ENCODE measurements at regions not wholly inside any gene's neighbourhood (a gene's known extent, or its start where the extent isn't known, plus 50 kb on each side); places are given as distances from the start of the nearest gene placed in this dataset.
"Not testable (repeated sequence)": the region's sequence is repeated elsewhere in the genome, so short reads cannot be mapped to it uniquely, and the experiment has no call there.

DNA sequence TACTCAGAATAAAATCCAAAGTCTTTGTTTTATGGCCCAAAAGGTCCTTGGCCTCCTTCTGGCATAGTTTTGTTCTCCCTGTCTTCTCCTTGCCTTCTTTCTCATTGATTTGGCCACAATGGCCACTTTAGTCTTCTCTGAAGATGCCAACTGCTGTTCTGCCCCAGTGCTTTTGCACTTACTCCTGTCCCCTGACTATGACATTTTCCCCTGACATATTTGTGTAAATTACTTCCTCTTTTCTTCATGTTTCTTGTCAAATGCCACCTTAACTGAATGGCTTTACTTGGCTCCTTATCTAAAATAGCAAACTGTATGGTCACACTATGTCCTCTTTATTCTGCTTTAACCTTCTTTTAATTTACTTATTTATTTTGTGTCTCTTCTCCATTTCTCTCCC is 484.7 kb upstream of the ARRDC3 start:
- no peak for DNase-seq

DNA sequence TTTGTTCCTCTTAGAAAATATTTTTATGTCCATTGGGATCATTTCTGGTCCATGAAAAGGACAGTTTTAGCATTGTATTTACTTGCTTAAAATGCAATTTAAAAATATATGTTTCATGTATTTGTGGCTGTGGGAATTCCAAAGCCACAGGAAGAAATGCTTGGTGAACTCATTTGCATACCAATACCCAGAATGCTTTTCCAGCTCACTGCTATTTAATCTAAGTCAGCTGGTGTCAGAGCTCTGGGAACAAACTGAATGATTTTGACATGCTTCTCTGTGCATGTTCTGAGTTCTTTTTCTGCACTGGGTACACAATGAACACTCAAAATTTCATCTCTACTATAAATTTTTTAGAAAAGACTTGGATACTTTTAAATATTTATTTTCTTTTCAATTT is 482.8 kb upstream of the ARRDC3 start:
- DNase-seq, result no peak

GRCh38 chr5:91864962-91865361 is 481.8 kb upstream of the ARRDC3 start:
- no peak for DNase-seq

DNA sequence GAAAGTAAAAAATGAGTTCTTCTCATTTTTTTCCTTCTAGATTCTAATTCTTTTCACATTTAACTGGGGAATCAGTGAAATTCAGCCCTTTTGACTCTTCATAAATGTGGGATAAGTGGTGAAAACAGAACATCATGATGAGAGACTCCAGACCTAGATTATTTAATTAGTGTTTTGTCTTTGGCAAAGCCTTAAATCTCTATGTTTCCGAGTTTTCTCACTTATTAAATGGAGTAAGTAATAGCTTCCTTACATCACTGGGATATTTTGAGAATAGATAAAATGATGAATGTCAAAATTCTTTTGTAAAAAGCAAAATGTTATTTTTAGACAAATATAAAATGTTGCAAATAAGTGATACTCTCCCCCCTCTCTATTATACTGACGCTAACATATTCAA is 468.6 kb upstream of the ARRDC3 start:
- DNase-seq, result no peak

DNA sequence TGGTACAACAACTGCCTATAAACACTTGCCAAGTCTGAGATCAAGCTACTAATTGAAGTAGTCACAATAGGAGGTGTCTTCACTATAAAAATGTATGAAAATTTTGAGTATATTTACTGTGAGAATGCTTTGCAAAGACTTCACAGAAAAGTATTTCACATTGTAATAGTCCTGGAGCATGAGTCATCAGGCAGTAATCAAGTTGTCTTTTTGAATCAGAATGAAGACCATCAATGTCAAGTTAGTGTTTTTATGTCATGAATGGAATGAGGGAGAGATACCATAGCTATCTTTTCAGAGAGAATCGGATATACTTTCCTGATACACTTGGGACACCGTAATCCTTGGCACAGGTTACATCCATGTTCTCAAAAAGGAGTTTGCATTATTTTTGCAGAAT is 466.9 kb upstream of the ARRDC3 start:
- DNase-seq, result no peak

- DNase-seq, result no peak
These were observed 466.0 kb upstream of the ARRDC3 start for GRCh38 chr5:91849069-91849468.

GRCh38 chr5:91848453-91848852 is 465.3 kb upstream of the ARRDC3 start:
- no peak for DNase-seq

- no peak for DNase-seq
These were observed 458.3 kb upstream of the ARRDC3 start for GRCh38 chr5:91841423-91841822.

DNA sequence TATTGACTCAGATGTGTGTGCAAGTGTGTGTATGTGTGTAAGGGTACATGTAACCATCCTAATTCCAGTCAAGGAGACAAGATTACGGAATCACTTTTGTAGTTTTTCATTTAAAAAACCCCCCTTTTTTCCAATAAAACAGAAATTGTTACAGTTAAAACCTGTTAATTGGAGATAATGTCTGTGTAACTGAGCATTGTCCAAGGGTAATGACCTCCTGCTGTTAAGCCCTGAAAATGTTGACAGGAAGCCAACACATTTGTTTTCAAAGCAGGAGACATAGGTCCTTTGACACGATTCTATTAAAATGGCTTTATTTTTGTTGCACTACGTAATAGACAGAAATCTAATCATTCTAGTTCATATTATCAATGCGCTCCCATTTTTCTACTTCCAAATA is 457.3 kb upstream of the ARRDC3 start:
- DNase-seq, result no peak

GRCh38 chr5:91839721-91840120 is 456.6 kb upstream of the ARRDC3 start:
- DNase-seq, result no peak

DNA sequence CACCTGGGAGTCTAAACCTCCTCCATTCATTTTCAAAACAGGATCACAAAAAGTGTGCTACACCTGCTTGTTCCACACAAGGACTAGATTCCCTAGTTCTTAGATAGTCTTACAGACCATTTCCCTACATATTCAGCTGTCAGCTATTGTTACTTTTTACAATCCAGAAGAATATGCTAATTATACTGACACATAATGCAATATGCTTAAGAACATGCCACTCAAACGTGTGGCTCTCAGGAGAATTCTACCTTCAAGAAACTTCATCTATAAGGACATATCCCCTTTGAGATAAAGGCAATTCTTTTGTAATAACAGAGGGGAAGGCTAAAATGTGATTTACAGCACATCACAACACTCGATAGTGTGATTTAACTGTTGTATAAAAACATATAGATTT is 456.1 kb upstream of the ARRDC3 start:
- no peak for DNase-seq

DNA sequence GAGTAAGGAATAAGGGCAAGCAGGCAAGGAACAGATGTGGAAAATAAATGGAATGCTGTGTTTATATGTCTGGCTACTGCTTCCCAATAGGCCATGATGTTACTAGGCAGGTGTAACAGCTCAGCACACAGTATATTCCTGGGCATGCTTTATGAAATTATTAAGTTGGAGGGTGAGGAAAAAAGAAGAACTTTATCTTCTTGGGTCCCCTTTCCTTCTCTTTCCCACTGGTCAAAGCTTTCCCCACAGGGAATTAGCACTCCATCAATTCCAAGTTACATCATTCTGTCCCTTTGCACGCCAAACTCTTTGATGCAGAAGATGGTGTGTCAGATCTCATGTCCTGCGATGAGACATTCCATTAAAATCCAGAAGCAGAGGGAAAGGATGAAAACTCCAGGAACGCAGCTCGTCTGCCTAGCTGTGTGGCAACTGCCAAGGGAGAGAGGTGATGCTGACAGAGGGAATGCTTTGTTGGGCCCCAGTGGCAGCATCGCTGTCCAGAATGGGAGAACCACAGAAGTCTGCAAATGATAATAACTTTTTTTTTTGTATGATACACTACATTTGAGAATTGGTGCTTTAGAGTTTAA is 447.3 kb upstream of the ARRDC3 start:
- DNase-seq, result no peak

- no peak for DNase-seq
These were observed 442.5 kb upstream of the ARRDC3 start for GRCh38 chr5:91825618-91826017.

- no peak for DNase-seq
These were observed 441.3 kb upstream of the ARRDC3 start for GRCh38 chr5:91824406-91824805.

- DNase-seq, result no peak
These were observed 437.8 kb upstream of the ARRDC3 start for GRCh38 chr5:91820874-91821273.

DNA sequence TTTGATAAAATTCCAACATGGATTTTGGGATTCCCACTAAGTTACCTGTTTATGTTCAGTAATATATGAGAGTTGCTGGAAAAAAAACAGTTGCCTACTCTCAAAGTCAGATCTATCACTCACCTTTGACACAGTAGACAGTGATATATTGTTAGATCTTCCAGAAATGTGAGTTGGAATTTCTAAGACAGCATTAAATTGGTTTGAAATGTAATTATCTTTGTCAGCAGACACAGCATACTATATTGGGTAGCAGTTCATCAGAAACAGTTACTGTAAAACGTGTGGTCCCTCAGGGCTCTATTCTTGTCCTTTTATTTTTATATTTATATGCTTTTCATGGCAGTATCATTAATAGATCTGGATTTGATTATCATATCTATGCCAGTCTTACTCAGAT is 433.6 kb upstream of the ARRDC3 start:
- DNase-seq, result no peak

GRCh38 chr5:91797576-91797975 is 414.5 kb upstream of the ARRDC3 start:
- DNase-seq, result no peak

DNA sequence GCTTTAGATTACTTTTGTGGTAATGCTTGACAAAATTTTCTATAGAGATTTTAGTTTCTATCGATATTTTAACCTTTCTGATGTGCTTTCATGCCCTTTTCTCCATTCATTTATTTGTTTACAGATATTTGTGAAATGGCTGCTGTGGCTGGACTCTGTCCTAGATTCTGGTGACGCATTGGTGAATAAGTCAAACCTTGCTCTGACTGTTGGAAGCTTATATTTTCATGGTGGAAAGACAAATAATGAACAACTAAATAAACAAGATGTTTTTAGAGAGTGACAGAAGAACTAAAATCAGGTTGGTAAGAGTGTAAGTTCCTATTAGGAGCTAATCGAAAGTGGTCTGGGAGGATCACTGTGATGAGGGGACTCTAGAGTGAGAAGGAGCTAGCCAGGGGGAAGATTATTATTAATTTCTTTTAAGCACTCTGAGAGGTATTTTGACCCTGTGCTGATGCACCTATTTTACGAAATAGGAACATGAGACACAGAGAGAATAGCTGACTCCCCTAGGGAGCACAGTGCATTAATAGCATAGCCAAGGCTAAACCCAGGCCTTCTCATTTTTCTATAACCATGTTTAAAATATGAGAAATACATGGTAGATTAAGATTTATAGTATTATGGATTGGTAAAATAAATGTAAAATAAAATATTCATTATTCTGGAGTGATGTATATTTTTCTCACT is 411.9 kb upstream of the ARRDC3 start:
- no peak for DNase-seq

DNA sequence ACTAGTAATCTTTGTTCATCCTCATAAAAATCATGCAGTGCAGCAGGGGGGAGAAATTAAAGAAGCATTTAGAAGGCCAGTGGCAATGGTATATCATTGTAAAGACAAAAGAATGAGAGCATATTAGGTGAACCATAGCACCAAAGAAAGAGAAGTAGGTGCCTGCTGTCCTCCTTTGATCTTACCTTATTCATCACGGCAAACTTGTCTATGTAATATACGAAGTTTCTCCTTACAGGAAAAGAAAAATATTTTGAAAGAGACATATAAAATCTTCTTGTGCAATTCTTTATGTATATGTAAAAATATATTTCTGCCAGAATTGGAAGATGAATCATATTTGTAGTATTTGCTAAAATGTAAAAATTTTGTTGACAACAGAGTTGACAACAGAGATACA is 411.3 kb upstream of the ARRDC3 start:
- DNase-seq, result no peak

DNA sequence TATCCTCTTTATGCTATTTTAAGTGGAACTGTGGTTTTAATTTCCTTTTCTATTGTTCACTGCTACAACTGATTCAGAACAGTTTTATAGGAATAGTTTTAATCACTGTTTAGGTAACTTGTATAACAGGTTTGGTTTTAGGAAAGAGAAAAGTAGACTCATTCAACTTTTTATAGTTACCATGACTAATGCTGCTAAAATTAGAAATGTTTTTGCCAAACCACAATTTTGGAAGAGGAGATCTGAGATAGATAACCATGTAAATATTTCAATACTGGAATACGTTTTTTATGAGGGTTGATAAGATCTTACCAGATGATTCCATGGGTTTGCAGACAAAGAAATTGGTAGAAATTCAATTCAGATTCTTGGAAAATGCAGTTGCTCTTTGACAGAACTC is 404.6 kb upstream of the ARRDC3 start:
- DNase-seq, result no peak

- DNase-seq, result no peak
These were observed 394.6 kb upstream of the ARRDC3 start for GRCh38 chr5:91777671-91778070.

GRCh38 chr5:91776249-91776648 is 393.1 kb upstream of the ARRDC3 start:
- DNase-seq, result no peak

- DNase-seq, result no peak
These were observed 387.3 kb upstream of the ARRDC3 start for GRCh38 chr5:91770400-91770799.

DNA sequence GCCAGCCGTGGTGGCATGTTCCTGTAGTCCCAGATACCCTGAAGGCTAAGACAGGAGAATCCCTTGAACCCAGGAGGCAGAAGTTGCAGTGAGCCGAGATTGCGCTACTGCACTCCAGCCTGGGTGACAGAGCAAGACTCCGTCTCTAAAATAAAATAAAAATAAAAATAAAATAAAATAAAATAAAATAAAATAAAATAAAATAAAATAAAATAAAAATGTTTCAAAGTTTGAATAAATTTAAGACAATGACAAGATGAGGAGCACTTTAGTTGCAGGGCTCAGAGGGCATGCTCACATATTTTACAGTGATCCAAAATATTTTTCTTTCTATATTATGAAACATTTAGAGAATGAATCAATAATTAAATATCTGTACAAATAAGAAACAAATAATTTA is 374.3 kb upstream of the ARRDC3 start:
- not testable (repeated sequence) for DNase-seq

- DNase-seq, result no peak
These were observed 371.9 kb upstream of the ARRDC3 start for GRCh38 chr5:91754990-91755389.
